GM12878 (cell line): ENCODE measurements at regions not wholly inside any gene's neighbourhood (a gene's known extent, or its start where the extent isn't known, plus 50 kb on each side); places are given as distances from the start of the nearest gene placed in this dataset.

Experiments
- CBFB ChIP-seq: IDR thresholded peaks from 2 replicates; pipeline ENCODE4 v1.6.1; 2016; ENCODE audit warnings: antibody characterized with exemption, low read depth
- CHD1 ChIP-seq: IDR thresholded peaks from 2 replicates; pipeline ENCODE4 v1.6.1; 2012; ENCODE audit warnings: low read depth, low read length, improper control_type of control experiment
- CTCF ChIP-seq, 3 experiments: IDR thresholded peaks in 2 of 3; conservative IDR thresholded peaks in 1 of 3; 2 replicates each; pipeline ENCODE4 v1.5.1; 2011; ENCODE audit warnings: low read depth in 3 of 3, low read length in 3 of 3, mild to moderate bottlenecking in 3 of 3, control low read depth in 2 of 3, moderate library complexity in 2 of 3, inconsistent platforms in 1 of 3, mixed read lengths in 1 of 3; ENCODE audit not compliant: control insufficient read depth in 2 of 3, insufficient read depth in 1 of 3; ENCODE audit errors: extremely low read depth in 1 of 3
- FOS ChIP-seq: IDR thresholded peaks from 3 replicates; pipeline ENCODE4 v1.6.1; 2011; ENCODE audit warnings: borderline replicate concordance; ENCODE audit not compliant: insufficient read length; ENCODE audit errors: extremely low read depth
- POLR2AphosphoS5 ChIP-seq: IDR thresholded peaks from 2 replicates; pipeline ENCODE4 v1.6.1; 2011; ENCODE audit warnings: mild to moderate bottlenecking, low read length, inconsistent platforms
- TCF3 ChIP-seq: IDR thresholded peaks from 2 replicates; pipeline ENCODE4 v1.6.1; 2012; ENCODE audit warnings: low read depth, mild to moderate bottlenecking, low read length, borderline replicate concordance; ENCODE audit not compliant: insufficient read depth
- YY1 ChIP-seq: IDR thresholded peaks from 2 replicates; pipeline ENCODE4 v1.6.1; 2011; ENCODE audit warnings: low read depth, mild to moderate bottlenecking, low read length

- TF ChIP-seq TCF3 (no peak), CHD1 (no peak), FOS (no peak), POLR2AphosphoS5 (no peak), CBFB (no peak), CTCF (IDR thresholded peaks at IDR 0.05 in 2 of 3, conservative IDR thresholded peaks at IDR 0.05 in 1 of 3; ENCODE audit: control insufficient read depth in 2 of 3, extremely low read depth in 1 of 3, insufficient read depth in 1 of 3, low read depth in 3 of 3, low read length in 3 of 3) (no peak), YY1 (no peak)
Observed at GRCh38 chr5:105977163-105977562, 1693.6 kb downstream of the EFNA5 start.
